Cardiac fibroblast (primary cell): ENCODE measurements at regions not wholly inside any gene's neighbourhood (a gene's known extent, or its start where the extent isn't known, plus 50 kb on each side); places are given as distances from the start of the nearest gene placed in this dataset.

Experiments
- DNase-seq, 2 donors: peaks; one replicate each; pipeline versions ENCODE4 v3.0.0 to v3.0.0-alpha.2; 2010; ENCODE audit warnings: low read depth in 2 of 2
- H3K4me3 ChIP-seq, 2 donors: replicated peaks in 1 of 2; 1 replicate in 1 of 2; 2 replicates in 1 of 2; pipeline ENCODE4 v1.5.1; 2011; ENCODE audit warnings: low read depth in 2 of 2, low read length in 2 of 2, mild to moderate bottlenecking in 2 of 2, moderate library complexity in 1 of 2
- CTCF ChIP-seq: IDR thresholded peaks from one replicate; pipeline ENCODE4 v1.5.1; 2011; ENCODE audit warnings: low read depth, mild to moderate bottlenecking, low read length, inconsistent platforms

- no peak overlapping the region for H3K4me3 ChIP-seq
- no peak for TF ChIP-seq CTCF
Observed at GRCh38 chr12:89091293-89091841, 260.9 kb downstream of the DUSP6 start.

GRCh38 chr12:89089264-89089663, 263.0 kb downstream of the DUSP6 start:
- no peak for DNase-seq
- H3K4me3 ChIP-seq, result no peak overlapping the region
- TF ChIP-seq CTCF, result no peak

More at GRCh38 chr12:89091293-89091841, 260.9 kb downstream of the DUSP6 start:
- DNase-seq, result no peak

- DNase-seq, result no peak
- no peak overlapping the region for H3K4me3 ChIP-seq
- no peak for TF ChIP-seq CTCF
Observed at GRCh38 chr12:89087876-89088275, 264.4 kb downstream of the DUSP6 start.

GRCh38 chr12:89087149-89087825, 265.0 kb downstream of the DUSP6 start:
- no peak for DNase-seq
- no peak for TF ChIP-seq CTCF
- H3K4me3 ChIP-seq, result no peak overlapping the region

GRCh38 chr12:89085421-89085820, 266.9 kb downstream of the DUSP6 start:
- no peak overlapping the region for H3K4me3 ChIP-seq
- TF ChIP-seq CTCF, result no peak
- peak in 1 of 2 donors; percentile 50 for DNase-seq

- peak; percentile 72 for DNase-seq
- TF ChIP-seq CTCF, result no peak
Observed at GRCh38 chr12:89084751-89085150, 267.6 kb downstream of the DUSP6 start.

More at GRCh38 chr12:89084751-89085150, 267.6 kb downstream of the DUSP6 start:
- H3K4me3 ChIP-seq, result no peak overlapping the region
